Stimulated activated naive CD4-positive, alpha-beta T cell treated with Interleukin-2 at 50 U/mL for 16 hours (primary cell): ENCODE measurements at regions not wholly inside any gene's neighbourhood (a gene's known extent, or its start where the extent isn't known, plus 50 kb on each side); places are given as distances from the start of the nearest gene placed in this dataset.

ENCODE experiments used
- DNase-seq: peaks from one replicate; lab custom pipeline; 2025; lab: John Stamatoyannopoulos, UW

DNA sequence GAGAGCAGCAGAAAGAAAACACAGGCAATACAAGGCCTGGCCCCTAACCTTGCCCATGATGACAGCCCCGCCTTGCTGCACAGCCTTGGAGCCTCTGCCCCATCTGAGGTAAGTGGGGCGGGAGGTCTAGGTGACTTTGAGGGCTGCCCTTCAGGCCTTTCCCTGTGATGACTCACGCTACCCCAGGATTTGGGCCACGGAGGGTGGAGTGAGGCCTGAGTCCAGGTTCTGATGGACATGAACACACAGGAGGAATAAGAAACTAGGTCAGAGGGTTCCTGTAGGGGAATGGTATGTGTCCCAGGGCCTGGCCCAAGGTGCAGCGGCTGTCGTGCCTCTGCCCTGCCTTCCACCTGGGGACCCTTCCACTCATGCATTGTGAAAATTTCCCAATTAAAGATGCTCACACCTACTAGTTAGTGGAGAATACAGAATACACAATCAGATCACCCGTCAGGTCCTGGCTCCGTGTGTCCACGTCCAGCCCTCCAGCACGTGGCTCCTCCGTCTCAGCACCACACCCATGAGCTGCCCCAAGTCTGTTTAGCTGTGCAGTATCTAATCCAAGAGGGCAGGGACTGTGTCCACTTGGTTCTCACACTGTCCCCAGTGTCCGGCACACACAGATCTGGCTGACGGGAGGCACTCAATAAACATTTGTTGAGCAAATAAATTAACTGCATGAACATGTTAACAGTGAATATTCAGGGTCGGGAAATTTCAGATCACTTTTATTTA, 111.0 kb downstream of the CHST1 start:
- no peak for DNase-seq

- DNase-seq: no peak
Measured at GRCh38 chr11:45553383-45553936, 112.0 kb downstream of the CHST1 start.

DNA sequence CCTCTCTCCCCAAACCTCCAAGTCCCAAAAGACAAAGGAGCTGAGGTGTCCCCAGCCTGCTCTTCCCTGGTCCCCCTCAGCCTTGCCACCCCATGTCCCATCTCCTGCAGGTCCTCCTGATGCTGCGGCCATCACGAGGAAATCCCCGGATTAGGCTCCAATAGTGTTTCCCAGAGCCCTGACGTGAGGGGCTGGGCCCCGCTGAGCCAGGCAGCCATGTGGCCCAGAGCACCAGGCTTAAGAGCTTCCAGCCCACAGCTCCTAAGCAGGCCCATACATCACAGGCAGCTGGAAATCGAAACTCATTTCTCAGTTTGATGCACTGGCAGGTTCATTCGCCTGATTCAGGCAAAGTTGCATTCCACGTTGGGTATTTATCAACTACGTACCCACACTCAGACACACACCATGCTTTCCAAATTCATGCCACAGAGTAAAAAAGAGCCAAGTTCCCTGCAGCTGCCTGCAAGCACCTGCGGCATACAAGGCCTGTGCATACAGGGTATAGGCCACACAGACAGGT, 114.2 kb downstream of the CHST1 start:
- DNase-seq: no peak

GRCh38 chr11:45549257-45549656, 116.2 kb downstream of the CHST1 start:
- no peak for DNase-seq

GRCh38 chr11:45546366-45546765, 119.1 kb downstream of the CHST1 start:
- no peak for DNase-seq

DNA sequence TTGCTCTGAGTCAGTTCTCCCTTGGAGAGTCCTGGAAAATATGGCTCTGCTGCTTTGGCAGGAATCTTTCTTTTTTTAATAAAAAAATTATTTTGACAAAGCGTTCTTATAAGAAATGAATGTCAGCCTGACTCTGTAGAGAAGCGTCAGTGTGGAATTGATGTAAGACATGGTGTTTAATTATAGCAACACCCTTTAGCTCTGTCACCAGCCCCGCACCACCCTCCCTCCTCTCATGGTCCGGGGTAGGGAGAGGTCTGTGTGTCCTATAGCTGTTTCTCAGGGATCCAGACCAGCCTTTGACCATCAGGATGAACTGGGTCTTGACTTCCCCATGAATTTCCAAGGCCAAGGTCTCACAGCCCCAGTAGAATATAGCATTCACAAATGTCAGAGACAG, 120.6 kb downstream of the CHST1 start:
- no peak for DNase-seq

DNA sequence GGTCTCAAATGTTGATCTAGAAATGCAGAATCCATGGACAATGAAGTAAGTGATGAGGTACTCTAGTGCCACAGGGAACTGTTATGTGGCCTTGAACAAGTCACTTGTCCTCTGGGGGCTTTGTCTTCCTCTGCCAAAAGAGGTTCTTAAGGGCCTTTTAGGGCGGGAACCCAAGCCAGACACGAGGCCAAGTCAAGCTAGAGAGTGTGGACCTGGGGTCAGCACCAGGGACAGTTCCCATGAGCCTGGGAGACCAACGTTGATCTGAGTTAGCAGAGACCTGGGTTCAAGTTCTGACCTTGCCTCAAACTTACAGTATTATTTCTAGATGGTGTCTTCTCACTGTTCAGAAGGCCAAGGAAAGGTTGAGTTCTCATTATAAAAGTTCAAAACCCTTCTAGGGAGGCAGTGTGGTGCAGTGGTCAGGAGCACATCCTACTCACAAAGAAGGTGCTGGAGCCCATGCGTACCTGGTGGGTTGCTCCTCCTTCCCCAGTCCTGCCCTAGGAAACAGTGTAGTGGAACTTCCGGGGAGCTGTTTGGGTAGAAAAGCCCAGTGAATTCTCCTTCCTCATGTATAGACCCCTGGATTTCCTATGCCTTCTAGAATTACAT, 121.5 kb downstream of the CHST1 start:
- no peak for DNase-seq

GRCh38 chr11:45543081-45543480, 122.3 kb downstream of the CHST1 start:
- no peak for DNase-seq

DNA sequence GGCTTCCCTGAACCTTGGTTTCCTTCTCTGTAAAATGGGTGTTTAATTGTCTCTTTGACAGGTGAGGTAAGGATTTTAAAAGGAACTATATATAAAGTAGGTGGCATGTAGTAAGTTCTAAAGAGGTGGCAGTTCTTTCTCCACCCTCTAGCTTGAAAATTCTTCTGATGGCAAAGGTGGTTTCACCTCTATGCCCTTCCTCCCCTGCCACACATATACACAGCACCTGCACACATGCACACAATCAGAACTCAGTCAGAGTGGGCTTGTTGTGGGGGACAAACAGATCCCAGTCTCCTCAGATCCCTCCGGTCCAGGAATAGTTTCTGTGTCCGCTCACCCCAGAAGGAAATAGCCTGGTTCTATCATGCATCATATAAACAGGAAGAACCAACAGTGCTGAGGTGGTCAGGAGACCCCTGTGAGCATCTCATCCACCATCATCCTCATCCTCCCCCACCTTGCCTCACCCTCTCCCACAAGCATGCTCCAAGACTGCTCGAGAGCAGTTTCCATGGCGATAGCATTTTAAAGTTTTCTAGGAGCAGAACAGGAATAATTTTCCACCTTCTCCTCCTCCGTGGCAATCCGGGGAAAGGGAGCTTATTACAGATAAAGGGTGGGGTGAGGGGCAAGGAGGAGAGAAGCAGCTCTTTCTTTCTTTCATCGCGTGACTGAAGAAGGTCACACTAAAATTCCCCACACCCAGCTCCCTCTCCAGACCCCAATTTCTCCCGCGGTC, 123.6 kb downstream of the CHST1 start:
- no peak for DNase-seq

DNA sequence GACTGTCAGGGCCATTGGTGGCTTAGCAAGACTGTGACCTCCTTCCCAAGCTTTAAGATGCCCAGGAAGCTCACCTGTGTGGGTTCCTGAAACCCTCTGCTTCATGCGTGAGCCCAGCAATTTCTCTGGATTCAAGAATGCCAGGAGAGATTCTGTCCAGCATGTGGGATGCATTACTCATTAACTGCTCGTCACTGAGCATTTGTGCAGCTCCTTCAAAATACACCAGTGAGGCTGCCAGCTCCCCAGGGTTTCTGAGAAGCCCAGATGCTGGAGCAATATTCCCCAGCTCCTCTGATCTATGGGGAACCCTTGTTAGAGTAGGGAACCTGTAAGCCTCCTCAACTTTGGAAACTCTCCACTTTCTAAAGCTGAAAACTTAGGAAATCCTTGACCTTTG, 126.5 kb downstream of the CHST1 start:
- DNase-seq: no peak

- no peak for DNase-seq
Measured at GRCh38 chr11:45538363-45538762, 127.1 kb downstream of the CHST1 start.

DNA sequence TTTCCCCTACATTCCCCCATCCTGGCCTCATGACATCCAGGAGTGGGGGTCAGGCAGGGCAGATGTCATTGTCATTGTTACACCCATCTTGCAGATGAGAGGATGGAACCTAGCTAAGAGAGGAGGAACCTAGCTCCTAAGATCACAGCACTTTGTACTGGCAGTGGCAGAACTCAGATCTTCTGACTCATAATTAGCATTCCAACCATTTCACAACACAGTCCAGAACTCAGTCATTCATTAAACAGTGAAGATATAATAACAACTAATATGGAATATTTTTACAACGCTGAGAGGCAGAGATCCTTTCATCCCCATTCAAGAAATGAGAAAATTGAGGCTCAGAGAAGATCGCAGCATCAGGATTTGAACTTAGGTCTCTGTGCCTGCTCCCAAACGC, 127.8 kb downstream of the CHST1 start:
- DNase-seq: no peak

DNA sequence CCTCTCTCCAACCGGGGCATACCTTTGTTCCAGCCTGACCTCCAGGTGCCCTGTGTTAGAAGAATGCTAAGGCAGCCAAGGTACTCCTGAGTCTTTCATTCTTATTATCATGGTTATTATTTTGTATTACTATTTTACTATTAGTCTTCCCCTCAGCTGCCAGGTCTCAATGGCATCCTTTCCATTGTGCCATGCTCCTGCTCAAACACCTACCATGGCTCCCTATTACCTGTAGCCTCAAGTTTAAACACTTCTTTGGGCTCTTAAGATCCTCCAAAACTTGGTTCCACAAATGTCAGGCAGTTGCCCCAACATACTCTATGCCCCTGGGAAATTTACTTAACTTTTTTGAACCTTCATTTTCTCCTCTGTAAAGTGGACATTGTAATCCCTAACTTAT, 130.4 kb downstream of the CHST1 start:
- no peak for DNase-seq

GRCh38 chr11:45534132-45534531, 131.3 kb downstream of the CHST1 start:
- no peak for DNase-seq

DNA sequence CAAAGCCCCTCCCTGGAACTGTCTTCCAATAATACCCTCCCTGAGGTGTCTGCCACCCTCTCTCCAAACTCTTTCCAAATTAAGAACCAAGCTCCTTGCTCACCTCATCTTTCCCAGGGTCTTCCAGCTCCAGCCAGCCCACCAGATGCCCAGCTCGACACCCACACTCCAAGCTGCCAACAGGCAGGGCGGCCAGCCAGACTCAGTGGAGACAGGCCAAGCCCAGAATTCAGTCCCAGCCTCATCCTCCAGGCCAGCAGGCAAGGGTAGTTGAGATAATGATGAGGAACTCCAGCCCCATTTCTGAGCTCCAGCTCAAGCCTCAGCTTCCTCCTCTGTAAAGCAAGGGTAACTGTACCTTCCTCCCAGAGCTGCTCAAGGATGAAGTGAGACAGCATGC, 132.9 kb downstream of the CHST1 start:
- DNase-seq: no peak

DNA sequence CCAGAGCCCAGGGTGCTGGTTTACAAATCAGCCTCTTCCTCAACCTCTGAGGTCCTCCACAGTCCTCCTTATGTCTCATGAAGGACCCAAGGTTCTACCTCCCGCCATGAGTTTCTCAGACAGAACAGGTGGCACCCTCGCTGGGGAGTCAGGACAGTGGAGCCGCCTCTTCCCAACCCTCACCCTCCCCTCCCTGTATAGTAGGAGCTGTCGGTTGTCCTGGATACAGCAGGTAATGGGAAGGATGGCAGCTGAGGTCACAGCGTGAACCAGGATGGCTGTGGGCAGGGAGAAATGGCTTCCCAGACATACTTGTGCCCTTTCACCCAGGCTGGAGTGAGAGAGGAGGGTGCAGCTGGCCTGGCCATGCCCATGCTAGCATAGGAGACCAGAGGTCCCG, 134.6 kb downstream of the CHST1 start:
- DNase-seq: no peak

- DNase-seq: no peak
Measured at GRCh38 chr11:45530111-45530510, 135.3 kb downstream of the CHST1 start.

- DNase-seq: no peak
Measured at GRCh38 chr11:45528435-45528834, 137.0 kb downstream of the CHST1 start.

GRCh38 chr11:45527898-45528297, 137.5 kb downstream of the CHST1 start:
- DNase-seq: no peak

DNA sequence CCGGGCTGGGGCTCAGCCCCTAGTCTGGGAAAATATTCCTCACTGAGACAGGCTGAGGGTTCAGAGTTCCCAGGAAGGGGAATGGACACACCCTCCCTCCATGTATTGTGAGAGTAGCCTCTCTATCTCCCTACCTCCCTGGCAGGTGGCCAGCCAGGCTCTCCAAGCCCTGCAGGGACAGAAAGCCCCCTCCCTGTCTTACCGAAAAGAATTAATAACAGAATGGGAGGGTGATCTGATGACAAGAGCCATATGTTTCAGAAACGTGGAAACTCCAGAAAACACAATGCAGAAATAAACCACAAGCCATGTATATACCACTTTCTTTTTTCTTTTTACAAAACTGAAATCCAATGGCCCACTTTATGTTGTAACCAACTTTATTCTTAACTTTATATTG, 140.0 kb downstream of the CHST1 start:
- DNase-seq: no peak

DNA sequence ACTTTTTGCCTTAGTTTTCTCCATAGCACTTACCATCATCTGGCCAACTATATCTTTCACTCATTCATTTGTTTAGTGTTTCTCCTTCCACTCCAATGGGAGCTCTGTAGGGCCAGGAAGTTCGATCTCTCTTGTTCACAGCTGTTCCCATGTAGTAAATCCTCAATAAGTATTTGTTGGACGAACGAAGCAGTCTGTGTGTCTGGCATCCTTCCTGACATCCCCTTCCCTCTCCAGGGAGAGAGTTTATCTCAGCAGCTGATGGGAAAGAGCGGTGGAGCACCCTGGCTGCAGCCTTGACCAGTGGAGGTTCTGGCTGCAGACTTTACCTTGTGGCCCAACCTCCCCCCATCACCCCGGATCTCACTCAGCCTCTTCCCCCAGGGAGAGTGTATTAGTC, 141.7 kb downstream of the CHST1 start:
- no peak for DNase-seq

DNA sequence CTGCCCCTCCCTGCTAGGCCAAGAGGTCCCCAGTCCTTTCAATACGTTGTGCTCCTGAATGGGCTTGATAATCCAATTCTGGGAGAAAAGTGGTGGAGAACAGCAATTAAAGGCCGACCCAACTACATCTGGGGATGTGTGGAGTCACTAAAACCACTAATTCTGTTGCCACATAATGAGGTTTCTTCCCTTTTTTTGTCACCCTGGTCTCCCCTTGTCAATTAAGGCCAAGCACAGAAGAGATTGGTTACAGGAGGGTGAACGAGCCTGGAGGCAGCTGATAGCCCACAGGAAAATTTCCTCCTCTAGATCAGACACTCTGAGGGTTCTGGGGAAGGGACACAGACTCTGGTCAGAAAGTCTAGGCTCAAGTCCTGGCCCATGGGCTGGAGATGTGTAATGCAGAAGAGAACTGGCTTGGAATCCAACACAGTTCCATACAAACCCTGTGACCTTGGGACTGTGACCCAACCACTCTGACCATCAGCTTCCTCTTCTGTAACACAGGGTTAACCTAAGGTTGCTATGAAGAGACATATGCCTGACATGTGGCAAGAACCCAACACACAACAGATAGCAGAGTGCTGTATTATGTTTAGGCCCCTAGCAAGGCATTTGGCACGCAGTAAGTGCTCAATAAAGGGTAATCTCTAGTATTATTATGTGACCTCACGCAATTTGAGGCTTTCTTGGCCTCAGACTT, 146.4 kb downstream of the CHST1 start:
- no peak for DNase-seq
